A549 (cell line): ENCODE measurements at regions not wholly inside any gene's neighbourhood (a gene's known extent, or its start where the extent isn't known, plus 50 kb on each side); places are given as distances from the start of the nearest gene placed in this dataset.

Experiments
- BCL3 ChIP-seq: fragments of >200 bp; sonication (Bioruptor Twin); formaldehyde crosslinking; IDR thresholded peaks from 3 replicates; pipeline ENCODE4 v1.6.1; 2016
- ELK1 ChIP-seq: fragments of 150-350 bp; IDR thresholded peaks from 2 replicates; pipeline ENCODE4 v1.6.1; 2014; ENCODE audit warnings: low read depth, mild to moderate bottlenecking, low read length
- EP300 ChIP-seq, 2 experiments: fragments of >200 bp; sonication (Bioruptor Twin); formaldehyde crosslinking; IDR thresholded peaks; 2 replicates in 1 of 2; 3 replicates in 1 of 2; pipeline ENCODE4 v1.6.1; 2016 to 2017
- FOSL2 ChIP-seq, 2 experiments: fragments of 450-650 bp in 1 of 2; fragments of >200 bp in 1 of 2; sonication (Bioruptor Twin) in 1 of 2; formaldehyde crosslinking; IDR thresholded peaks; 2 replicates each; pipeline versions ENCODE4 v1.5.0 to v1.6.1; 2016 to 2020; ENCODE audit warnings: mild to moderate bottlenecking in 1 of 2, moderate library complexity in 1 of 2
- GATA3 ChIP-seq: IDR thresholded peaks from 2 replicates; pipeline ENCODE4 v1.6.1; 2012; ENCODE audit warnings: borderline replicate concordance
- HOXA7 ChIP-seq: fragments of 250-450 bp; sonication (Bioruptor Pico); IDR thresholded peaks from 2 replicates; pipeline ENCODE4 v1.5.0; 2020; ENCODE audit warnings: mild to moderate bottlenecking, moderate library complexity
- JUNB ChIP-seq: fragments of >200 bp; sonication (Bioruptor Twin); formaldehyde crosslinking; IDR thresholded peaks from 2 replicates; pipeline ENCODE4 v1.6.1; 2016
- POLR2A ChIP-seq: IDR thresholded peaks from 2 replicates; pipeline ENCODE4 v1.6.1; 2012; ENCODE audit warnings: mild to moderate bottlenecking, low read length
- POLR2AphosphoS2 ChIP-seq: conservative IDR thresholded peaks from 2 replicates; pipeline ENCODE4 v1.6.1; 2012; ENCODE audit warnings: low read length, improper control_type of control experiment, inconsistent platforms
- RCOR1 ChIP-seq: fragments of 150-350 bp; IDR thresholded peaks from 2 replicates; pipeline ENCODE4 v1.6.1; 2014; ENCODE audit warnings: antibody characterized with exemption, low read length, low read depth
- SMC3 ChIP-seq: fragments of >200 bp; sonication (Bioruptor Twin); formaldehyde crosslinking; IDR thresholded peaks from 3 replicates; pipeline ENCODE4 v1.6.1; 2018; ENCODE audit warnings: inconsistent platforms
- TF ChIP-seq, protein P1 (sequence below): fragments of >200 bp; sonication (Bioruptor Twin); formaldehyde crosslinking; IDR thresholded peaks from 3 replicates; pipeline ENCODE4 v1.5.1; 2016

GRCh38 chr10:128322106-128322505 lies 195.9 kb upstream of the MKI67 start:
- TF ChIP-seq FOSL2 (IDR thresholded peaks at IDR 0.05) (no peak), FOSL2 (CRISPR knock-in tag; IDR thresholded peaks at IDR 0.05) (no peak), HOXA7 (CRISPR knock-in tag) (no peak), POLR2A (no peak), RCOR1 (no peak), EP300 (IDR thresholded peaks at IDR 0.05) (no peak), BCL3 (no peak), ELK1 (no peak), SMC3 (no peak), POLR2AphosphoS2 (no peak), JUNB (no peak), GATA3 (no peak)
- TF ChIP-seq, protein P1, sequence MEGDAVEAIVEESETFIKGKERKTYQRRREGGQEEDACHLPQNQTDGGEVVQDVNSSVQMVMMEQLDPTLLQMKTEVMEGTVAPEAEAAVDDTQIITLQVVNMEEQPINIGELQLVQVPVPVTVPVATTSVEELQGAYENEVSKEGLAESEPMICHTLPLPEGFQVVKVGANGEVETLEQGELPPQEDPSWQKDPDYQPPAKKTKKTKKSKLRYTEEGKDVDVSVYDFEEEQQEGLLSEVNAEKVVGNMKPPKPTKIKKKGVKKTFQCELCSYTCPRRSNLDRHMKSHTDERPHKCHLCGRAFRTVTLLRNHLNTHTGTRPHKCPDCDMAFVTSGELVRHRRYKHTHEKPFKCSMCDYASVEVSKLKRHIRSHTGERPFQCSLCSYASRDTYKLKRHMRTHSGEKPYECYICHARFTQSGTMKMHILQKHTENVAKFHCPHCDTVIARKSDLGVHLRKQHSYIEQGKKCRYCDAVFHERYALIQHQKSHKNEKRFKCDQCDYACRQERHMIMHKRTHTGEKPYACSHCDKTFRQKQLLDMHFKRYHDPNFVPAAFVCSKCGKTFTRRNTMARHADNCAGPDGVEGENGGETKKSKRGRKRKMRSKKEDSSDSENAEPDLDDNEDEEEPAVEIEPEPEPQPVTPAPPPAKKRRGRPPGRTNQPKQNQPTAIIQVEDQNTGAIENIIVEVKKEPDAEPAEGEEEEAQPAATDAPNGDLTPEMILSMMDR: no peak
